ENCODE measurements at regions not wholly inside any gene's neighbourhood (a gene's known extent, or its start where the extent isn't known, plus 50 kb on each side); places are given as distances from the start of the nearest gene placed in this dataset.

- Mint-ChIP-seq H3K27me3 (ENCODE audit: low read depth) (no peaks in the 10 kb centered on the region), H3K36me3 (ENCODE audit: low read depth) (no peaks in the 10 kb centered on the region), H3K4me3 (ENCODE audit: unreplicated experiment) (no peak overlapping the region), H3K27ac (ENCODE audit: unreplicated experiment) (no peak overlapping the region), H3K4me1 (ENCODE audit: low read depth) (peaks cover 35% of the 10 kb centered on the region), H3K9me3 (ENCODE audit: low read depth) (no peaks in the 10 kb centered on the region)
- no peak for DNase-seq (ENCODE audit: low spot score)
- no peak for TF ChIP-seq CTCF (IDR thresholded peaks at IDR 0.05)
Measured at GRCh38 chr5:96091874-96092273, 130.2 kb upstream of the ELL2 start.

- H3K27me3 Mint-ChIP-seq (ENCODE audit: low read depth): no peaks in the 10 kb centered on the region
- no peak overlapping the region for H3K4me3 Mint-ChIP-seq (ENCODE audit: unreplicated experiment)
- no peaks in the 10 kb centered on the region for H3K36me3 Mint-ChIP-seq (ENCODE audit: low read depth)
- DNase-seq (ENCODE audit: low spot score): no peak
- no peak for TF ChIP-seq CTCF (IDR thresholded peaks at IDR 0.05)
- H3K27ac Mint-ChIP-seq (ENCODE audit: unreplicated experiment): no peak overlapping the region
- no peaks in the 10 kb centered on the region for H3K9me3 Mint-ChIP-seq (ENCODE audit: low read depth)
- peaks cover 31% of the 10 kb centered on the region for H3K4me1 Mint-ChIP-seq (ENCODE audit: low read depth)
Measured at GRCh38 chr5:96090215-96090614, 128.6 kb upstream of the ELL2 start.

GRCh38 chr5:96088706-96089498, 127.3 kb upstream of the ELL2 start:
- Mint-ChIP-seq H3K27me3 (ENCODE audit: low read depth) (no peaks in the 10 kb centered on the region), H3K4me1 (ENCODE audit: low read depth) (peaks cover 19% of the 10 kb centered on the region), H3K9me3 (ENCODE audit: low read depth) (no peaks in the 10 kb centered on the region), H3K27ac (ENCODE audit: unreplicated experiment) (no peak overlapping the region), H3K36me3 (ENCODE audit: low read depth) (no peaks in the 10 kb centered on the region), H3K4me3 (ENCODE audit: unreplicated experiment) (no peak overlapping the region)
- no peak for DNase-seq (ENCODE audit: low spot score)
- TF ChIP-seq CTCF (IDR thresholded peaks at IDR 0.05): no peak

- Mint-ChIP-seq H3K4me1 (ENCODE audit: low read depth) (peaks cover 14% of the 10 kb centered on the region), H3K36me3 (ENCODE audit: low read depth) (no peaks in the 10 kb centered on the region), H3K9me3 (ENCODE audit: low read depth) (no peaks in the 10 kb centered on the region), H3K27ac (ENCODE audit: unreplicated experiment) (no peak overlapping the region), H3K4me3 (ENCODE audit: unreplicated experiment) (no peak overlapping the region), H3K27me3 (ENCODE audit: low read depth) (no peaks in the 10 kb centered on the region)
- DNase-seq (ENCODE audit: low spot score): no peak
- no peak for TF ChIP-seq CTCF (IDR thresholded peaks at IDR 0.05)
Measured at GRCh38 chr5:96087939-96088338, 126.3 kb upstream of the ELL2 start.

- TF ChIP-seq CTCF (IDR thresholded peaks at IDR 0.05): no peak
- H3K4me1 Mint-ChIP-seq (ENCODE audit: low read depth): peaks cover 15% of the 10 kb centered on the region
- no peak overlapping the region for H3K27ac Mint-ChIP-seq (ENCODE audit: unreplicated experiment)
- no peak for DNase-seq (ENCODE audit: low spot score)
- no peaks in the 10 kb centered on the region for H3K27me3 Mint-ChIP-seq (ENCODE audit: low read depth)
- no peaks in the 10 kb centered on the region for H3K9me3 Mint-ChIP-seq (ENCODE audit: low read depth)
- H3K36me3 Mint-ChIP-seq (ENCODE audit: low read depth): no peaks in the 10 kb centered on the region
- H3K4me3 Mint-ChIP-seq (ENCODE audit: unreplicated experiment): no peak overlapping the region
Measured at GRCh38 chr5:96084874-96085506, 123.3 kb upstream of the ELL2 start.
